BLaER1 treated with 17β-estradiol and CSF1 and Interleukin-3, amounts not matched to agents 10 nM and 100 nM (cell line): ENCODE measurements at regions not wholly inside any gene's neighbourhood (a gene's known extent, or its start where the extent isn't known, plus 50 kb on each side); places are given as distances from the start of the nearest gene placed in this dataset.

Experiments
- H3K27ac ChIP-seq, 11 experiments: shearing (Covaris generic); formaldehyde crosslinking; 2 replicates each; pipeline ENCODE4 v1.8.1; 2022
- H3K27me3 ChIP-seq, 11 experiments: shearing (Covaris generic); formaldehyde crosslinking; 2 replicates each; pipeline ENCODE4 v1.8.1; 2022
- H3K36me3 ChIP-seq, 11 experiments: shearing (Covaris generic); formaldehyde crosslinking; 2 replicates each; pipeline ENCODE4 v1.8.1; 2022
- H3K4me1 ChIP-seq, 10 experiments: shearing (Covaris generic); formaldehyde crosslinking; 2 replicates each; pipeline ENCODE4 v1.8.1; 2022
- H3K4me2 ChIP-seq, 11 experiments: shearing (Covaris generic); formaldehyde crosslinking; 2 replicates each; pipeline ENCODE4 v1.8.1; 2022
- H3K4me3 ChIP-seq, 10 experiments: shearing (Covaris generic); formaldehyde crosslinking; 2 replicates each; pipeline ENCODE4 v1.8.1; 2022
- H3K9ac ChIP-seq, 11 experiments: shearing (Covaris generic); formaldehyde crosslinking; 2 replicates each; pipeline ENCODE4 v1.8.1; 2022
- H3K9me3 ChIP-seq, 11 experiments: shearing (Covaris generic); formaldehyde crosslinking; replicated peaks in 1 of 11; 2 replicates each; pipeline ENCODE4 v1.8.1; 2022
- H4K20me1 ChIP-seq, 11 experiments: shearing (Covaris generic); formaldehyde crosslinking; 2 replicates each; pipeline ENCODE4 v1.8.1; 2022
- Cebpa-rat ChIP-seq, 11 experiments: shearing (Covaris generic); IDR thresholded peaks; 2 replicates each; pipeline ENCODE4 v1.8.1; 2022

- Histone ChIP-seq H3K27ac (peak overlapping the region in 9 of 11 experiments; percentile 19 to 86 (median 69); a peak in 17 of 22 replicates), H4K20me1 (no peaks in the 10 kb centered on the region), H3K36me3 (no peaks in the 10 kb centered on the region), H3K27me3 (no peaks in the 10 kb centered on the region), H3K4me1 (peaks cover 15 to 37% (median 34%) of the 10 kb centered on the region in 10 experiments), H3K4me3 (no peak overlapping the region), H3K9me3 (peaks cover 6 to 48% (median 35%) of the 10 kb centered on the region in 11 experiments; a peak in 19 of 22 replicates), H3K4me2 (peak overlapping the region; percentile 65 to 89 (median 76)), H3K9ac (peak overlapping the region in 5 of 11 experiments; percentile 30 to 71 (median 65); a peak in 8 of 22 replicates)
- TF ChIP-seq Cebpa-rat (IDR thresholded peaks at IDR 0.05) = peak in 5 of 11 experiments; percentile 29 to 96 (median 84); a peak in 7 of 22 replicates
Measured at GRCh38 chr1:108016451-108016920, 51.5 kb upstream of the VAV3 start.
